Globus pallidus (tissue), 1 donor: ENCODE measurements at regions not wholly inside any gene's neighbourhood (a gene's known extent, or its start where the extent isn't known, plus 50 kb on each side); places are given as distances from the start of the nearest gene placed in this dataset.

ENCODE experiments used
- DNase-seq: peaks from one replicate; pipeline ENCODE4 v3.0.0-alpha.2; 2015; ENCODE audit warnings: low spot score

DNA sequence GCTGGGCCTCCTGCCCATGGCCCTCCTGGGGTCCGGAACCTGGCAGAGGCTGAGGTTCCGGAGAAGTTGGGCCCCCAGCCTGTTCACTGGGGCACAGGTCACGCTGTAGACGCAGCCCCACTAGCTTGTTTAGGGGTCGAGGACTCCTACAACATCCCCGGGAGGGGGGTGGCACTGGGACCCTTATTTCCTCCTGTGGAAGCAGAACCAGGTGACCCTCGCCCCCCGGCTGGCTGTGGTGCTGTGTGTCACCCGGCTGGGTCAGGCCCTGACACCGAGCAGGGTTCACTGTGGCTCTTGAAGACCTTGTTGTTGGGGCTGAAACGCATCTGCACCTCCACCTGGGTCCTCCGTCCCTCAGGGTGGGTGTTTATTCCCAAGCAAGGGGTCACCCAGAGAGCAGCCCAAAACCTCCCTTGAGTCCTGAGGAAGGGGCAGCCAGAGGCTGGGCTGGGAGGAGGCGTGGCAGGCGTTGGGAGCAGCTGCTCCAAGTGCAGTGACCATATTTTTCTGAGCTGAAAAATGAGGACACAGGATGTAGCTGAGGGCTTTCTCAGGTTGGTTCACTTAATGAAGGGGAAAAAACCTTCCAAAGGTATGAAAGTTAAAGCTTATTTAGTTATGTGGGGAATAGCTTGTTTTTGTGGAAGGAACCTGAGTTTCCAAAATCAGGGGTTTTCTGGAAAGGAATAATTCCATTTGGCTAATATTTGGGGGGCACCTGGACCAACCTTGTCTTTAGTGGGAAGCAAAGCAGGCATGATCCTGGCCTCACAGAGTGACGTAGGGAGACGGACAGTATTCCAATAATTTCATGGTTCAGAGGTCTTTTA, 164.7 kb upstream of the IER5L start:
- no peak for DNase-seq

DNA sequence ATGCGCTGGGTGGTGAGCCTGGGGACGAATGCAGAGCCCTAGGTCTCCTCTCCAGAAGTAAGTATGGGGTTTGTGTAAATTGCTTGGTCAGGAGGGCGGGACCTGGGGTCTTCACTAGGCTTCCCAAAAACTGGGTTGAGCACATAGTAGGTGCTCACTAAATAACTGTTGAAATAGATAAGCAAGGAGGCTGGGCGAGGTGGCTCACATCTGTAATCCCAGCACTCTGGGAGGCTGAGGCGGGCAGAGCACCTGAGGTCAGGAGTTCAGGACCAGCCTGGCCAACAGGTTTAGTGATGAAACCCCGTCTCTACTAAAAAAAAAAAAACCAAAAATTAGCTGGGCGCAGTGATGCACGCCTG, 163.9 kb upstream of the IER5L start:
- no peak for DNase-seq

DNA sequence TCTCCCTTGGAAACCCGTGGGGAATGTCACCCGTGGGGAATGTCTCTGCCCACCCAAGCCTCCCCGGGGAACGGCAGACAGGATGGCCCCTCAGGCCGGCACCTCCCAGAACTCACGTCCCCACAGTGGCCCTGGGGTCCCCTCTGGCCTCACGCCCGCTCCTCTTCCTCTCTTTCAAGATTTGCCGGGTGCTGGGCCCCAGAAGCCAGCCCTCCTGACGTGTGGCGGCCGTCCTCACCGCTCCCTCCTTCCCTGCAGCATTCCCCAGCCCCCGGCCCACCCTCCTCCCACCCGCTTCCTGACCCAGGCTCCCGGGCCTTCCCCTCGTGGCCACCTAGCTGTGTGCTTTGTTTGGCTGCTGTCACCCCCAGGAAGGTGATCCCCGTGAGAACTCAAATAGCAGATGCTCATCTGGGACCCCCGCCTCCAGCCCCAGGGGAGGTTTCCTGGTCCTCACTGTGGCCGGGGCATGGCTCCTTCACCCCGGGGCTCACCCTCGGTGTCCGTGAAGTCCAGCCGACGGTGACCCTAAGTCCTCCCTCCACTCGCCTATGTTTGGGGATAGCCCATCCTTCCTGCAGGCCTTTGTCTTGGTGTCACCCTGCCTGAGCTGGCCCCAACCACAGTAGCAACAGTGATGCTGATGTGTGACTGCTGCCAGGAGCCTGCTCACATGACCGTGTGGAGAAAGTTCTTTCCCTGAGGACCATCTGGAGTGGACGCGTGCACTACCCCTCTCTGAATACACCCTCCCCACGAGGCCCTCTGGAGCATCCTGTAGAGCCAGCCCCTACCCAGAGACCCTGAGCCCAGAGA, 163.3 kb upstream of the IER5L start:
- DNase-seq, result no peak

DNA sequence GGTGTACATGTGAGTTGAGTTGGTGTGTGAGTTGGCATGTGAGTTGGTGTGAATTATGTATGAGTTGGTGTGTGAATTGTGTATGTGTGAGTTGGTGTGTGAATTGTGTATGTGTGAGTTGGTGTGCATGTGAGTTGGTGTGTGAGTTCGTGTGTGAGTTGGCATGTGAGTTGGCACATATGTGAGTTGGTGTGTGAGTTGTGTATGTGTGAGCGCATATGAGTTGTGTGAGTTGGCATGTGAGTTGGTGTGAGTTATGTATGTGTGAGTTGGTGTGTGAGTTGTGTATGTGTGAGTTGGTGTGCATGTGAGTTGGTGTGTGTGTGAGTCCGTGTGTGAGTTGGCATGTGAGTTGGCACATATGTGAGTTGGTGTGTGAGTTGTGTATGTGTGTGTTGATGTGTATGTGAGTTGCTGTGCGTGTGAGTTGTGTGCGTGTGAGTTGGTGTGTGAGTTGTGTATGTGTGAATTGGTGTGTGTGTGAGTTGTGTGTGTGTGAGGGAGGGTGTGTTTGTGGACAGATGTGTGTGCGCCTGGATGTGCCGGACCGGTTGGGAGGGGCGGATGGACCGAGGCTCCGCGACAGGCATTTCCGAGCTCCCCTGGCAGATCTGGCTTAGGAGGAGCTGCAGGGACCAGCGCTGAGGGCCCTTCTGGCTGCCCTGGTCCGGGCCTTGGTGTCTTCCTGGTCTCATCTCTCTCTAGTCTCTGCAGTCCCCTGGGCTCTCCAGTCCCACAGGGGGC, 162.5 kb upstream of the IER5L start:
- DNase-seq, result no peak

DNA sequence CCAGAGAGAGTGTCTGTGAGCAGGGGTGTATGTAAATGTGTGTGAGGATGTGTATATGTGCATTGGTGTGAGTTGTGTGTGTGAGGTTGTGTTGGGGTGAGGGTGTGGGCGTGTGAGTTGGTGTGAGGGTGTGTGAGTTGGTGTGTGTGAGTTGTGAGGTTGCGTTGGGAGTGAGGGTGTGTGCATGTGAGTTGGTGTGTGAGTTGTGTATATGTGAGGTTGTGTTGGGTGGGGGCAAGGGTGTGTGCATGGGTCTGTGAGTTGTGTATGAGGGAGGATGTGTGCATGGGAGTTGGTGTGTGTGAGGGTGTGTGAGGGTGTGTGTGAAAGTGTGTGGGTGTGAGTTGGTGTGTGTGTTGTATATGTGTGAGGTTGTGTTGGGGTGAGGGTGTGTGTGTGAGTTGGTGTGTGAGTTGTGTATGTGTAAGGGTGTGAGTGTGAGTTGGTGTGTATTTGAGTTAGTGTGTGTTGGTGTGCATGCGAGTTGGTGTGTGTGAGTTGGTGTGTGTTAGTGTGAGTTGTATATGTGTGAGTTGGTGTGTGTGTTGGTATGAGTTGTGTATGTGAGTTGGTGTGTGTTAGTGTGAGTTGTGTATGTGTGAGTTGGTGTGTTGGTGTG, 161.6 kb upstream of the IER5L start:
- DNase-seq, result no peak

DNA sequence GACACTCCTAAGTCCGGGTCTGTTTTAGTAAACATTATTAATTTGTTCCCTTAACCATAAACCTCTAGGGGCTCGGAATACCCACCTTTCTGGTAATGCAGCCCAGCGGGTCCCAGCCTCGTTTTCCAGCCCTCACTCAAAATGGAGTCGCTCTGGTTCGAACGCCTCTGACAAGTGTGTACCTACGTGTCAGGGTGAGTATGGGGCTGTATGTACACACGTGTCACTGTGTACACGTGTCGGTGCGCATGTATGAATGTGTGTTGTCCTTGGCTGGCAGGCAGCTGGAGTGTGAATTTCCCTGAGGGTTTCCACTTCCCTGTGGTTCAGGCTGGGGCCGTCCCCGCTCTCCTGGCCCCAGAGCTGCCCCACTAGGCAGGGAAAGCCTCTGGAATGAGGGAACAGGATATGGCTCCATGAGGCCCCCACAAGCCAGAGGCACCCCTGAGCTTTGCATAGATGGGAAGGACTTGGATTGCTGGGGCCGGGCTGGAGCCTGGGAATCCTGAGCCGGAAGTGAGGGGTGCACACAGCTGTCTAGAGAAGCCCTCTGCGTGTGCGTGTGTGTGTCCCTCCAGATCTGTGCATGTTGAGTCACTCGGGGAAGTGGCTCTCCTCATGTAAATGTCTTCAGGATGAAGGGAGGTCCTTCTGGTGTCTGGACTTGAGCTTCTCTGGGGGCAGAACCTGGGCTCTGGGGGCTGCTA, 160.8 kb upstream of the IER5L start:
- no peak for DNase-seq

DNA sequence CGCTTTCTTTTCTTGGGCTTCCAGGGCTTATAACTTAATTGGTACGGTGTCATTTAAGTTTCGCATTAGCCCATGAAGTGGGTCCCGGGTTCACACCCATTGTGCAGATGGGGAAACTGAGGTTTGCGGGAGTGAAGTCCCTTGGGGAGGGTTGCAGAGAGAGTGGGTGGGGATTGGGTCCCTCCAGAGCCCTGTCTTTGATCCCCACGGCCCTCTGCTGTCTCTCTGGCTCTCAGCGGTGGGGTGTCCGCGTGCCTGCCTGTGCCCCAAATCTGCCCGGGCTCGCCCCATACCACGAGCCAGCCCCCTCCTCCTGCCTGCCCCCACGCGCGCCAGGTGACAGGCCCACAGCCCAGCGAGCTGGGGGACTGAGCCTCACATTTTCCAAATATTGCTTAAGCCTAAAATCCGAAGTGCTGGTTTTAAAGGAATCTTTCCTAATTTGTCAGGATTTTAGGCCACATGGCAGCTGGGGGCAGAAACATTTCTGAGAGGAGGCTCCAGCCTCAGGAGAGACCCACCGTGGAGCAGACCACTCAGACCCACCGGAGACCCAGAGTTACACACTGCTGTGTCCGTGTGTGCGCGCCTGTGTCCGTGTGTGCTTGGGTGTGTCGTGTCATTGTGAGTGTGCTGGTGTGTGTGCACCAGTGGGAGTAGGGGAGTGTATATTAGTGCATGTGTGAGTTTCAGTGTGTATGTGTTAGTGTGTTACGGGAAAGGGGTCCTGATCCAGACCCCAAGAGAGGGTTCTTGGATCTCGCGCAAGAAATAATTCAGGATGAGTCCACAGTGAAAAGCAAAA, 159.5 kb upstream of the IER5L start:
- no peak for DNase-seq

DNA sequence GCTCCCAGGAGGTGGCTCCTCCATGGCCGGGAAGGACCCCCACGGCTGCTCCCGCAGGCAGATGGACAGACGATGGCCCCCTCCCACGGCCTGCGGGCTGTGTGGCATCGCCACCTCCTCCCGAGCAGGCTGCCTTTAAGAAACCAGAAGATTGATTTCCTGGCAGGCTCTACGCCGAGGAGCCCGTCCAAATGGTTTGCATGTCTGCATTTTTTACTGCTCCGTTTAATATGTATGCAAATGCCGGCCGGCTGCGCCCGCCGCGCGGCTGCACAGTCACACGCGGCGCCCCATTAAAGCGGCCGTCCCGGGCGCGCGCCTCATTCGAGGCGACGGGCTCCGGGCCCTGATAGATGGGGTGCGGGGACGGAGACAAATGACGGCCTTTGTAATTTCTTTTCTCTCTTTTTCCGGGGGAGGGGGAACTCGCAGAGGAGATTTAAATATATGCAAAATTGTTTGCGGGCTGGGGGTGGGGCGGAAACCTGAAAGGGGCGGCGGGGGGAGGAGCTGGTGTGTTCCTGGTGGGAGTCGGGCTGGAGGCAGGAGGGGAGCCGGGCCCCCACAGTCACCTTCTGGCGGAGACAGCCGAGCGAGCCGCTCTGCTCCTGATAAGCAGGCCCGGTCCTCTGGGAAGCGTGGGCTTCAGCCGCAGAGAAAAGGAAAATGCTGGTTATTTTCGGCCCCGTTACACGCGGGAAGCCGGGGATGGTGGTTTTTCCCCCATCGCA, 158.7 kb upstream of the IER5L start:
- DNase-seq, result no peak

DNA sequence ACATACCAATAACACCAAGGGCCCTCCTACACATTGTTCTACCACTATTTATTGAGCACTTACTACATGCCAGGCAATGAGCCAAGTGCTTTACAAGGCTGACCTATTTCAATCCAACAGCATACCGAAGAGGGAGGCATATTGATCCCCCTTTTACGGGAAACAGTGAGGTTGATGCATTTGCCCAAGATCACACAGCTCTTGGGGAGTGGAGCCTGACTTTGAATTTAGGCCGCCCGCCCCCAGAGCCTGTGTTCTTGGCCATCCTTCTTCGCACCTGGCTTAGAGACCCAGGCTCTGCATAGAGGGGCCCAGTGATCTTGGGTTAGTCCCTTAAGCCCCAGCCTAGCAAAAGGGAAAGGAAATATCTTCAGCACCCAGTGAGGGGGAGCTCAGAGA, 158.1 kb upstream of the IER5L start:
- no peak for DNase-seq

DNA sequence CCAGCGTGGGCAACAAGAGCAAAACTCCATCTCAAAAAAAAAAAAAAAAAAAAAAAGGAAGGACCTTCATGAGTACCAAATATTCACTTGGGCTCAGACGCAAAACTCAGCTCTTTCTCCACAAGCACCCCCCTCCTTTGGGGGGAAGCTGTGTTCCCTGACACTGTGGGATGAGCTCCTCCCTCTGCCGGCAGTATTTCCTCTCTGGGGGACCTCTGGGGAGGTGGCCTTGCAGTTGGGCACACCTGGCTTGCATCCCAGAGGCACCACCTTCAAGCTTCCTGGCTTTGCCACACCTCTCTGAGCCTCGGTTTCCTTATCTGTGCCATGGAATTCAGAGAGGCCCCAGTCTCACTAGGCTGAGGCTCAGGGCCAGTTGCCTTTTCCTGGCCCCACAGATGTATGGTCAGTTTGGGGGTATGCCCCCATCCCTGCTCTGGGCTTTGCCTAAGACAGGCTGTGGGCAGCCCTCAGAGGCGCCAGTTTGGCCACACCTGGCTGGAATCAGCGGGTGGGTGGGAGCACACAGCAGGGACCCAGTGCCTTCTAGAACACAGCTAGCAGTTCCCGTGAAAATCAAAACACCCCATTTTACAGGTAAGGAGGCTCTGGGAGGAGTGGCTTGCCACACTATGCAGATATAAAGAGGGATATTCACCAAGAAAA, 157.5 kb upstream of the IER5L start:
- DNase-seq, result no peak

DNA sequence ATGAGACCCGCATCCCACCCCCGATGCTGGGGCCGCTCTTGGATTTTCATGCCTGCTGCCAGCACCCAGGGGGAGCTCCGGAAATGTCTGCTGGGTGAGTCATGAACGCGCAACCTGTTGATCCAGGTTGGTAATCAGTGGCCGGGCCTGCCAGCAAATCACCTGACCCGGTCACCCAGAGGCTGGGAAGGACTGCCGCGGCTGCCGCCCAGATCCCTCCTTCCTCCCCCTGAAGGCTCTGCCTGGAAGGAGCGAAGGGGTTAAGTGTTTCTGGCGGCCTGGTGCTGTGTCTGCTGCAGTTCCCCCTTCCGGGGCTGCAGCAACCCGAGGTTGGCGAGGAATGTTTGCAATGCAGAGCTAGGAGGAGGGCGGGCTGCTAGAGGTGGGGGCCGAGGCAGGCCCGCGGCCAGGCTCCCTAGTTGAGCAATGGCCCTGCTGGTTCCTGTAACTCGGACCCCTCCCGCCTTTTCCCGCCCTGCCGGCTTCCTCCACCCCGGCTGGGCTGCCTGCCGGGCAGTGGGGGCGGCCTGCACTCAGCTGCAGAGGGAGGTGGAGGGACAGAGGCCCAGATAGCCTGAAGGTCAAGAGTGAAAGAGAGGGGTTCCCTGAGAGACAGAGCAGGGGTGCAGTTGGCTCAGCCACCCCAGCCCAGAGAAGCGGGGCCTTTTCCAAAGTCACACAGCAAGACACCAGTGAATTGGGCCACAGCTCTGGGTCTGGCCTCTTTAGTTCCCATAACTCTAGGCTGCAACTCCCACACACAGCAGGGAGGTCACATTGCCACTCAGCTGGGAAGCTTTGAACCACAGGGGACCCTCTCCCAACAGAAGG, 156.3 kb upstream of the IER5L start:
- peak; percentile 67 for DNase-seq

DNA sequence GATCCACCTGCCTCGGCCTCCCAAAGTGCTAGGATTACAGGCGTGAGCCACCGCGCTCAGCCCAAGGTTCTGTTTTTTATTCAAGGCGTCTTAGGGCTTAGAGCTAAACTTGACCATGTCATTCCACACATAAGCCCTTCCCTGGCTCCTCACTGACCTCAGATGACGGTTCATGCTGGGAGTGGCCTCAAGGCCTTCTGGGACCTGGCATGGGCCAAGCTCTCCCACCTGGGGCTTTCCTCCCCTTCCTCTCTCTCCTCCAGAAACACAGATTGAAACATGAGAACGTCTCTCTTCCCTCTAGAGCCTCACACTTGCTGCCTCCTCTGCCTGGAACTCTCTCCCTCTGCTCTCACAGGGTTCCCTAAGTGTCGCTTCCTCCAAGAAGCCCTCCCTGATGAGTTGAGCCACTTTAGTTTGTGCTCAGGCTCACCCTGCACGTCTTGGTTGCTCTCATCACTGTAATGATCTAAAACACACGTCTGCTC, 155.6 kb upstream of the IER5L start:
- no peak for DNase-seq

DNA sequence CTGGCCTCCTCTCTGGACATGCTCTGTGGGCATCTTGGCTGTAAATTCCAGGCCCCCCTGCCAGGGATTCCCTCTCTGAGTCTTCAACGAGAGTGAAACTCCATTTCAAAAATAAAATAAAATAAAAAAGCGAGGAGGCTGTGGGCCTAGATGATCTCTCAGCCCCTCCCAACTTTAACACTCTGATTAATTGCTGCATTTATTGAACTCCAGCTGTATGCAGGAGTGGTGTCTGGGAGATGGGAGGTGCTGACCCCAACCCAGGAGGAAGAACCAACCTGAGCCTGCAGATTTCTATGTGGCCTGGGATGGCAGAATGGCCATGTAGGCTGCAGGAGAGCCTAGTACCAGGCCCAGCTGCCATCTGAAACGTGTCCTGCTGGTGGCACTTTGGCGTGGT, 154.5 kb upstream of the IER5L start:
- DNase-seq, result no peak

DNA sequence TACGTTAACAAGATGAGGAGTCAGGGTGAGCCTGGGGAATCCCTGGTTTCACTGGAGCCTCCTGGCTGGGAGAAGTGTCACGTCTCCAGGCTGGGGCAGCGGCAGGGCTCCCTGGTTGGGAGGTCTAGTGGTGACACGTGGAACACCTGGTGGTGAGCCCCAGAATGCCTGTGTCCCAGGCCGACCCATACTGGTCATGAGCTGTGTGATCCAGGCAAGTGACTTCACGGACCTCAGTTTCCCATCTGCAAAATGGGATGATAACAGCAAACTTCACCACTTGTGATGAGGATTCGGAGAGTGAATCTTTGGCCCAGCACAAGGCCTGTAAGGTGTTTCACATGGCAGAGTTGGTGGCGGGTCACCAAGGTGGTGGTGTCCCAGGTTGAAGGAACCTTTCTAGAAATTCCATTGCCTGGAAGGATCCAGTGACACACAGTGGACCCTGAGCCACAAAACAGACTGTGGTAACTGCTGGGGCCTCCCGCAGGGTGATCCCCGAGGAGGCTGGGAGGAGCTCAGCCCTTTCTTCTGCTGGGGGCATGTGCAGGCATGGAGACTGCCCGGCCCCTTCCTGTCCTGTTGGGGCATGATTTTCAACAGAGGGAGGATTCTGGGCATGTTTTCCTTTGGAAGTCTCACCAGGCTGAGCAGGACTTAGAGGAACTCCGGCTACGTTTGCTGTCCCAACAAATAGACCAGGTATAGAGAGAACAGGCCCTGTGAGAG, 153.9 kb upstream of the IER5L start:
- no peak for DNase-seq

DNA sequence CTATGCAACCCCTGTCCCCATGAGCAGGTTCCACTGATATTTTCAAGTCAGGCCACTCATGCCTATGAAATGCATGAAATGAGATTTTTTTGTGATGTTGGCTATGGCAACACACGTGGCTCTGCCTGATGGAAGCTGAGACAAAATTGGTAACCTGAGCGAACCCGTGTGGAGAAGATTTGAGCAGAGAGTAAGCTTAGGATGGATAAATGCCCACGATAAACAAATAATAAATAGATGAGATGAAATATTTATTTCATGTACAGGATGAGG, 153.4 kb upstream of the IER5L start:
- no peak for DNase-seq

DNA sequence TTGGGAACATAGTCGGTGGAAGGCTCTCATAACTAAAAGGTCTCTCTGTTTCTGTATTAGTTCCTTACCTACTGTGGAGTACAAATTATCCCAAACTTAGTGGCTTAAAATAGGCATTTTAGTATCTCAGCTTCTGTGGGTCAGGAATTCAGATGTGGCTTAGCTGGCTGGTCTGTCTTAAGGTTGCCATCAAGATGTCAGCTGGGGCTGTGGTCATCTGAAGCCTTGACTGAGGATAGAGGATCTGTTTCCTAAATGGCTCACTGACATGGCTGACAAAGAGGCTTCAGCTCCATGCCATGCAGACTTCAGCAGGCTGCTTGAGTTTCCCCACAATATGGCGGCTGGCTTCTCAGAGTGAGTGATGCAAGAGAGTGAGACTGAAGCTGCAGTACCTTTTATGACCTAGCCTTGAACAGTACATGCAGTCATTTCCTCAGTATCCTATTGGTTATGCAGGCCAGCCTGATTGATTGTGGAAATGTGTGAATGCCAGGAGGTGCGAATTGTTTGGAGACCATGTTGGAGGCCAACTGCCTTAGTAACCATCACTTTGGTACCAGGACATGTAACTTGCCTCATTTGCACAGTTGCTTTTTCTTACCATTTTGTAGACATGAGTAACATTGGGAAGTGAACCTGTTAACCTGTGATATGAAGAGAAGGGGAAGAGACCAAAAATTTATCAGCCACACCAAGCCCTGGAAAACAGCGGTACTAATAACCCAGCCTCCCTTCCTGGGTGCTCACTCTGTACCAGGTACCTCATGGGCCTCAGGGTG, 152.8 kb upstream of the IER5L start:
- no peak for DNase-seq

DNA sequence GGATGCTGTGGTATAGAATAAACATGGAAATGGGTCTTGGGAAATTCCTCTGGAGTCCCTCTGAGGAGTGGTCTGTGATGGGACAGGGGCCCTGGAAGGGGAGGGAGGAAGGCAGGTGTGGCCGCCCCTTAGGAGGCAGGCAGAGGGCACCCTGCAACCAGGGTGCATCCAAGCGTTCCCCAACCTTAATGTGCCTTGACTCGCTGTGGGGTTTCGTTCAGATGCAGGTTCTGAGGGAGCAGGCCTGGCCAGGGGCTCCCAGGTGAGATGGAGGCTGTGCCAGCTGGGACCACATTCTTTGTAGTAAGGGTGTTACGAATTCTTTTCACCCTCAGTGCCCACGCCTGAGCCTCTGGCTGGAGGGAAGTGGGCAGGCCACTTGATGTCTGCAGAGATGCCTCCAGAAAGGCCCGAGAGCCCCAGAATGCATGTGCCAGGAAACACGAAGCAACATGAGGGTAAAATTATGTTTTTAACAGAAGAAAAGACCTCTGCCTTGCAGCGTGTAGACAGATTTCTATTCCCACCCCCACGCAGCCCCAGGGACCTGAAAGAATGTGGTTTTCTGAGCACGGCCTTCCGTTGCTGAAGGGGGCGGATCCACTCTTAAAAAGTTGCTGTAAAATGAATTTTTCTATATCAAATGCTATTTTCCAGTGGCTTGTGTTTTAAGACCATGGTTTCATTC, 150.4 kb upstream of the IER5L start:
- DNase-seq, result no peak
